Natural killer cell treated with Interleukin-12 subunit alpha and Interleukin-12 subunit beta and Interleukin-15 and Interleukin-18, amount 100 ng/mL, for 72 hours (primary cell): ENCODE measurements at regions not wholly inside any gene's neighbourhood (a gene's known extent, or its start where the extent isn't known, plus 50 kb on each side); places are given as distances from the start of the nearest gene placed in this dataset.

Experiments
- ATAC-seq, 2 donors: fragments of 150-1000 bp; cut with Tn5 transposase in 1 of 2; sonication (Bioruptor Pico), chemical (Tn5 transposase) in 1 of 2; 2 replicates each; pipeline ENCODE4 v1.10.0; 2021
- DNase-seq: peaks from one replicate; pipeline ENCODE4 v3.0.0; 2022; ENCODE audit warnings: low spot score
- H3K27ac Mint-ChIP-seq, 2 donors: 1 replicate in 1 of 2; 2 replicates in 1 of 2; pipeline ENCODE4 v1.8.0; 2022; ENCODE audit warnings: mixed read lengths in 2 of 2, mild to moderate bottlenecking in 1 of 2, moderate library complexity in 1 of 2
- H3K27me3 Mint-ChIP-seq, 2 donors: 1 replicate in 1 of 2; 2 replicates in 1 of 2; pipeline ENCODE4 v1.8.0; 2022; ENCODE audit warnings: mixed read lengths in 2 of 2
- H3K36me3 Mint-ChIP-seq: one replicate; pipeline ENCODE4 v1.8.0; 2022; ENCODE audit warnings: mixed read lengths
- H3K4me1 Mint-ChIP-seq, 2 donors: 1 replicate in 1 of 2; 2 replicates in 1 of 2; pipeline ENCODE4 v1.8.0; 2022; ENCODE audit warnings: low read depth in 2 of 2, mixed read lengths in 2 of 2, mild to moderate bottlenecking in 1 of 2
- H3K4me3 Mint-ChIP-seq: one replicate; pipeline ENCODE4 v1.8.0; 2022; ENCODE audit warnings: mixed read lengths
- H3K9me3 Mint-ChIP-seq: 2 replicates; pipeline ENCODE4 v1.8.0; 2022; ENCODE audit warnings: mixed read lengths

DNA sequence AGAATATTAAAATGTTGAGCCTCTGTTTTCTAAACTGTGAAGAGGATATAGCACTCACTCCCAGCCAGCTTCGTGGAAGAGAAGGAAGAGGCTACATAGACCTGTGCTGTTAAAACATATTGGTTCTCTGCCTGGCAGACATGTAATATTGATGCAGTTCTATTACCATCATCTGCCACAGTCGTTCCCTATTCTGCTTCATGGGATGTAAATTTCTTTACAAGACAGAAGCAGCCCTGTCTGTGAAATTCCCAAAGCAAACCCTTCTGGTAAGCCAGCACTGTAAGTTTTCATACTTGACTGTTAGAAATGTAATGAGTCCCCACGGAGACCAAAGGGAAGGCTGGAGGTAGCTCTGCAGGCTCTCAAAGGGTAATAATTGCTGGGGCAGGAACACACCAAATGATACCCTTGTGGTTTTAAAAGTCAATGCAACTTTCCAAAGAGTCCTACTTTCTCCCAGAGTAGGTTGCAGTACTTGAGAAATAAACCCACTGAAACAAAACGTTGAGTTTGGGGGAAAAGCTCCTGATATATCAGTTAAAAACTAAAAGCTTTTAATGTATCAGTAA is 129.9 kb upstream of the HES1 start:
- Mint-ChIP-seq H3K27me3 (peaks cover 27 to 48% of the 10 kb centered on the region in 2 donors), H3K9me3 (no peaks in the 10 kb centered on the region), H3K36me3 (no peaks in the 10 kb centered on the region), H3K27ac (peak overlapping the region in 1 of 2 donors; percentile 51), H3K4me1 (peaks cover 17 to 22% of the 10 kb centered on the region in 2 donors), H3K4me3 (no peak overlapping the region)
- no peak for ATAC-seq
- DNase-seq, result no peak

DNA sequence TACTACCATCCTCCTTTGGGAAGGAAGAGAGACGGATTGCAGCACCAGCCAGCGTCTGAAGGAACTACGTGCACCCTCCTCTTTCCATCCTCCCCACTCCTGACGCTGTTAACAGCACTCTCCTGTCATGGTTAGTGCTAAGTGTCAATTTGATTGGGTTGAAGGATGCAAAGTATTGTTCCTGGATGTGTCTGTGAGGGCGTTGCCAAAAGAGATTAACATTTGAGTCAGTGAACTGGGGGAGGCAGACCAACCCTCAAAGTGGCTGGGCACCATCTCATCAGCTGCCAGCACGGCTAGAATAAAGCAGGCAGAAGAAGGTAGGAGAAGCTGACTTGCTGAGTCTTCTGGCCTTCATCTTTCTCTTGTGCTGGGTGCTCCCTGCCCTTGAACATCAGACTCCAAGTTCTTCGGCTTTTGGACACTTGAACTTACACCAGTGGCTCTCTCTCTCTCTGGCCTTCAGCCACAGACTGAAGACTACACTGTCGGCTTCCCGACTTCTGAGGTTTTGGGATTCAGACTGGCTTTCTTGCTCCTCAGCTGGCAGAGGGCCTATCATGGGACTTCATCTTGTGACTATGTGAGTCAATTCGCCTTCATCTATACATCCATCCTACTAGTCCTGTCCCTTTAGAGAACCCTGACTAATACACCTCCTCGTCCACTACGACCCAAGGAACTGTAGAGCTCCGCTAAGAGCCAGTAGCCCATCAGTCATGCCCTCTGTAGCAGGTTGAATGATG is 128.2 kb upstream of the HES1 start:
- H3K4me1 Mint-ChIP-seq, result peaks cover 12 to 19% of the 10 kb centered on the region in 2 donors

DNA sequence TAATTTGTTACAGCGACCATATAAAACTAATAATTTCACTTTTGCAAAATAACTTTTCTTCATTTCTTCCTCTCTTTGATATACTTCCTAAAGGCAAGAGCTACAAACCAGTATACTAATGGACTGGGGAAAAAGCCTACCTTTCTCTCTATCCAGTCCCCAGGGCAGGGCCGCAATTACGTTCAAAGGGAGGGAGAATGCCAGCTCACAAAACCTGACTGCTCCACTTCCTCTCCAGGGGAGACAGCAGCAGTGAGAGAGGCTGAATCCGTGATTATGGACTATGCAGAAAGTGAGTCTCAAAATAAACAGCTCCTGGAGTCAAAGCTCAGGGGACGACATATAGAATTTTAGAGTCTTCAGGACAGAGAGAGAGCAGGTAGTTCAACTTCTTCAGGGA is 126.9 kb upstream of the HES1 start:
- Mint-ChIP-seq H3K4me3 (no peak overlapping the region), H3K27ac (no peak overlapping the region), H3K4me1 (peaks cover 7 to 10% of the 10 kb centered on the region in 2 donors), H3K36me3 (no peaks in the 10 kb centered on the region), H3K9me3 (no peaks in the 10 kb centered on the region), H3K27me3 (peaks cover 15 to 35% of the 10 kb centered on the region in 2 donors)
- ATAC-seq, result no peak
- DNase-seq, result no peak

More for the DNA sequence above, 128.2 kb upstream of the HES1 start:
- Mint-ChIP-seq H3K27ac (no peak overlapping the region), H3K36me3 (no peaks in the 10 kb centered on the region), H3K4me3 (no peak overlapping the region), H3K27me3 (peaks cover 19 to 36% of the 10 kb centered on the region in 2 donors), H3K9me3 (no peaks in the 10 kb centered on the region)
- no peak for DNase-seq
- no peak for ATAC-seq

DNA sequence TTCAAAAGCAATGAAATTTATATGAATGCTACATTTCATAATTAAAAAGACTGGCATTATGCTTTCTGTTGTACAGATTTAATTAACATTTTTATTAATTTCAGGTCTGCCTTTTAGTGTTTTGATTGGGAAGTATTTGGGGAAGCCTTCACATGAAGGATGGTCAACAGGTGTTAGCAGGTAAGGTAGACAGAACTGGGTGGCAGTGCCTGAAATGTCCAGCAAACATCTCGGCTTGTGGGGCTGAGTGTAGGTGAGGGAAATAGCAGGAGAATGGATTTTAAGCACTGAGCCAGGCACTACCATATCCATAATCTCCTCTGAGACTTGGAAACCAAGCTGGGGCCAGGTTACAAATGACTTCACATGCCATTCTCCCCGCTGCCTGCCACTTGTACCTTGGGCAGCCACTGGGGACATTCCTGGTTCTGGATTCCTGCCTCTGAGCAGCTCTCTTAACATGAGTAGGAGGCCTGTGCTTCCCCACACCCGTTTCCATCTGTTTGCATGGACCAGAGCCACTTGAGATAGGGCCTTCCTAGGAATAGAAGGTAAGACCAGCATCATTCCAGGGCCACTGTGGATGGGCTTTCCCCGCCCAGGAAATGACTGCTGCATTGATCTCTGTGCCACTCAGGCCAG is 125.9 kb upstream of the HES1 start:
- Mint-ChIP-seq H3K9me3 (no peaks in the 10 kb centered on the region), H3K4me1 (peaks cover 7 to 8% of the 10 kb centered on the region in 2 donors), H3K4me3 (no peak overlapping the region), H3K27ac (no peak overlapping the region), H3K36me3 (no peaks in the 10 kb centered on the region), H3K27me3 (peaks cover 12 to 33% of the 10 kb centered on the region in 2 donors)
- DNase-seq (no peak), ATAC-seq (no peak)

DNA sequence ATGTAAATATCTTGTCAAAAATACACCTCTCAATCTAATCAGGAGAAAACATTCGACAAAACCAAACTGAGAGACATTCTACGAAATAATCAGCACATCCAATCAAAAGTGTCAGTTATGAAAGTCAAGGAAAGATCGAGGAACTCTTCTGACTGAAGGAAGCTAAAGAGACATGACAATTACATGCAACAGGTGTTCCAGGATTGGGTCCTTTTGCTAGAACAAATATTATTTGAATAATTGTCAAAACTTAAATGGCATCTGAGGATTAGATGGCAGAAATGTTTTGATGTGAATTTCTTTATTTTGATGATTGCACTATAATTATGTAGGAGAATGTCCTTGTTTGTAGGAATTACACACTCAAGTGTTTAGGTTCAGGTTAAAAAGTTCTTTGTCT is 124.1 kb upstream of the HES1 start:
- no peaks in the 10 kb centered on the region for H3K4me1 Mint-ChIP-seq
- H3K4me3 Mint-ChIP-seq, result no peak overlapping the region
- no peak overlapping the region for H3K27ac Mint-ChIP-seq
- peaks cover 12 to 30% of the 10 kb centered on the region in 2 donors for H3K27me3 Mint-ChIP-seq
- ATAC-seq (no peak), DNase-seq (no peak)
- no peaks in the 10 kb centered on the region for H3K9me3 Mint-ChIP-seq
- no peaks in the 10 kb centered on the region for H3K36me3 Mint-ChIP-seq

DNA sequence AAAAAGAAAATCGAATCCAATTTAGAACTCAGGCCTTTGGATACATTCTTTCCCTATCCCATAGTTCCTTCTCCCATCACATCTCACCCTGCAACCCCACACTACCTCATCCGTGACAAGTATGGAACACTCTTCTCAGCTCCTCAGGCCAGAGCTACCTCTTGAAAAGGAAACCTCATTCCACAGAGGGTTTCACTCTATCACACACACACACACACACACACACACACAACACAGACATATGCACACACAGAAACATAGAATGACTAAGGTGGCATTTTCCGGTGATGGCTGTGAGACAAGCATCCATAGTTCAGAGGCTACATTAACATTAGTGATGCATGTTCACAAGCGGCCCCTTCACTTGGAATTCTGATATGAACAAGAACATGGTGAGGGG is 122.0 kb upstream of the HES1 start:
- Mint-ChIP-seq H3K36me3 (no peaks in the 10 kb centered on the region), H3K27me3 (peaks cover 7 to 17% of the 10 kb centered on the region in 2 donors), H3K4me1 (no peaks in the 10 kb centered on the region), H3K9me3 (no peaks in the 10 kb centered on the region), H3K27ac (no peak overlapping the region), H3K4me3 (no peak overlapping the region)
- ATAC-seq, result no peak
- DNase-seq, result no peak

DNA sequence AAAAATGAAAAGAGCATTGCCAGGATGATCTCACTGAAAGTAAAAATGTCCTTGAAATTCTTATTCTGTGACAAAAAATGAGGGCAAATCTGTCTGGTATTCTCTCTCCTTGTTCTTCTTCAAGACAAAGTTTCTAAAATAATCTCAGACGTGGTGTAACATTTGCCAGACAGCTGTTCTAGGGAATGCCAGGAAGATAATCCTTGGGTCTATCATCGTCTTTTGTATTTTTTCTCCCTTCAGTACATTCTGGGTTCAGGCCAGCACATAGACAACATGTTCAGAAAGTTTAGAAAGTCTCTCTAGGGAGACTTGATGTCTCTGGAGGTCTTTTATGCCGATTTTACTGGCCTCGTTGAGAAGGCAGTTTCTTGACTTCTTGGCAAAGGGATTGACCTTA is 121.2 kb upstream of the HES1 start:
- ATAC-seq (no peak), DNase-seq (no peak)
- Mint-ChIP-seq H3K4me1 (no peaks in the 10 kb centered on the region), H3K27me3 (peaks cover 8 to 13% of the 10 kb centered on the region in 2 donors), H3K9me3 (no peaks in the 10 kb centered on the region), H3K4me3 (no peak overlapping the region), H3K36me3 (no peaks in the 10 kb centered on the region), H3K27ac (no peak overlapping the region)

DNA sequence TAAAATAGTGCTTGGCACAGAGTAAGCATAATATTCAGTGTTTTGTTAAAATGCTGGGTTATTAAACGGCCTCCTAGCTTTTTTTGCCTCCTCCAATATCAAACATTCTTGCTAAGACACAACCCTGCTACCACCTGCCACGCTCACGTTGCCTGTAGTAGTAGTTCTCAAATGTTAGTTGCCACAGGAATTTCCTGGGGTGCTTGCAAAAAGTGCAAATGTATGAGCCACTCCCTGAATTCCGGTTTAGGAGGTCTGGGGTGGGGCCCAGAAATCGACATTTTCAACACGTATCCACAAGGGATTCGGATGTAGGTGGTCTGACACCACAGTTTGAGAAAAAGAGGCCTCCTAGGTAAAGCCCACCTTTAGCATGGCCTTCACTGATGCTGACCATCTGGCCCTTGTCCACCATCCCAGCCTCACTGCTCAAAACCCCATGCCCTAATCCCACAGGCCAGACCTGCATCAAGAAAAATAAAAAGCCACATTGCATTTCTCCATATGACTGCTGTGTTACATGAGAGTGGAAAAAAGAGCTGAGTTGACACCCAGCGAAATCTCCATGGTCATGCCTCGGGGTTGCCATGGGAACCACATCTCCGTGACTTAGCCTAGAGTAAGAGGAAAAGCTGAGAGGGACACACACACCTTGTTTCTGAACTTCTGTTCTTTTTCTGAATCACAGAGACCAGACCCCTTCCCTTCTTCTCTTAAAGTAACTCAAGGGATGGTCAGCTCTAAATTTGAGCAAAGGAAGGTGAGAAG is 116.4 kb upstream of the HES1 start:
- peaks cover 8 to 12% of the 10 kb centered on the region in 2 donors for H3K27me3 Mint-ChIP-seq
- no peak overlapping the region for H3K27ac Mint-ChIP-seq
- no peak overlapping the region for H3K4me3 Mint-ChIP-seq
- DNase-seq (no peak), ATAC-seq (no peak)
- H3K9me3 Mint-ChIP-seq, result no peaks in the 10 kb centered on the region
- no peaks in the 10 kb centered on the region for H3K36me3 Mint-ChIP-seq
- H3K4me1 Mint-ChIP-seq, result no peaks in the 10 kb centered on the region

DNA sequence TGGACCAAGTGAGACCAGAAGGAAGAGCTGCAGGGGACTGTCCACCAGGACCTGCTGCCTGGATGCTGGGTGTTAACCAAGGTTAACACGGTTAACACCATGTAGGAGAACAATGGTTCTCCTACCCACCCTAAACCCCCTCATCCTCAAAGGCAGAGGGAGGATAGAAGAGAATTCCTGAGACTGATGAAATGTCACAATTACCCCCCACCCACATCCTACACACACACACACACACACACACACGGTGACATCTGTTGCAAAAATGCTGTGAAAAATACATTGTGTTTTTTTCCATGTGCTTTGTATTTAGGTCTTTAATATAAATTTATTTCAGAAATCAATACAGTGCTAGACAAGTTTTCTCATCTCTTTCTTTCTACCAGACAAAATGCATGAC is 113.9 kb upstream of the HES1 start:
- Mint-ChIP-seq H3K36me3 (no peaks in the 10 kb centered on the region), H3K4me1 (no peaks in the 10 kb centered on the region), H3K4me3 (no peak overlapping the region), H3K9me3 (no peaks in the 10 kb centered on the region), H3K27ac (no peak overlapping the region), H3K27me3 (peaks cover 18 to 28% of the 10 kb centered on the region in 2 donors)
- ATAC-seq (no peak), DNase-seq (no peak)

DNA sequence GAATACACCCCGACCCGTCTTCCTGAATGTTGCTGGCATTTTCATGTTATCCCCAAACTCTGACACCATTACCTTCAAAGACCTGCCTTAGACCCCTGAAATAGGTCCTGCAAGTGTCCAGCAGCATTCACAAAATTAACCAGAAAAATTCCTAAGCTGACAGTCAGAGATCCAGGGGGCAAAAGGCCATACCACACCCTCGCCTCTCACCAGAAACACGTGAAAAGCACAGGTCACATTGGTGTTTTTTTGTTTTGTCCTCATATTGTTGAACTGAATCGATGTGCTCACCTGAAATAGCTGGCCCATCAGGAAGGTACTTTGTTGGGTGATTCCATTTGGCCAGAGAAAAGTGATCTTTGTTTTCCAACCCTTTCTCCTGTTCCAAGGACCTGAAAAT is 113.1 kb upstream of the HES1 start:
- Mint-ChIP-seq H3K27ac (no peak overlapping the region), H3K27me3 (peaks cover 23 to 36% of the 10 kb centered on the region in 2 donors), H3K36me3 (no peaks in the 10 kb centered on the region), H3K4me3 (no peak overlapping the region), H3K9me3 (no peaks in the 10 kb centered on the region), H3K4me1 (no peaks in the 10 kb centered on the region)
- no peak for ATAC-seq
- no peak for DNase-seq

DNA sequence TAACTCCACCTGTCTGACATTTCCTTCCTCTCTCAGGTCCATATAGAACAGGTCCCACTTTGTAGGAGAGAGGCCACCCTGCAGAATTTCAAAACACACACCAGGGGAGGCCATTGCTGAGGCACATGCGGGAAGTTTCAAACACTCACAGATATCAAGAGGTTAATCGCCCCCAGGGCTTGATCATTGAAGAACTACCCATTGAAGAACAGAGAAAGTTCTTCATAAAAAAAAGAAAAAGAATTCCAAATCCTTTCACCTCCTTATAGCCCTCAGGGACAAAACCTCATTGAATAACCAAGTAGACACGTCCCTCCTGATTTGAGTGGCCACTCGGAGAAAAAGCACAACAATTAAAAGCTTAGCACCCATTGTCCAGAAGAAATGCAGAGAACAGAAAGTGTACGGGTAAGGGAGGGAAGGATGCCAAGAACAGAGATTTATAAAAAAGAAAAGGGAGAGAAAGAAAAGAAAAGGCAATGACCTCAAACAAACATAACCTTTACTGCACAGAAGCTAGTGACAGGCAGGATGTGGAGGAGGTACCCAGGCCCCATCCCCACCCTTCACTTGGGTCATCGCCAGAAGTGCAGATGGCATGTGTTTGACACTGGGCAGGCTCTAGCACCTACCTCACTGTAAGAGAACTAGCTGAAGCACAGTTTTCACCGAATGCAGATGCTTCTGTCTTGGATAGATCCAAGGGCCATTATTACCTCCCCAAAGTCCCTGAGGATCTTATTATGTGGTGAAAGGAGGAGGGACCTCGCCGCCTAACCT is 112.3 kb upstream of the HES1 start:
- Mint-ChIP-seq H3K9me3 (no peaks in the 10 kb centered on the region), H3K27ac (no peak overlapping the region), H3K4me1 (no peaks in the 10 kb centered on the region), H3K4me3 (no peak overlapping the region), H3K27me3 (peaks cover 23 to 36% of the 10 kb centered on the region in 2 donors), H3K36me3 (no peaks in the 10 kb centered on the region)
- DNase-seq, result no peak
- ATAC-seq, result no peak

DNA sequence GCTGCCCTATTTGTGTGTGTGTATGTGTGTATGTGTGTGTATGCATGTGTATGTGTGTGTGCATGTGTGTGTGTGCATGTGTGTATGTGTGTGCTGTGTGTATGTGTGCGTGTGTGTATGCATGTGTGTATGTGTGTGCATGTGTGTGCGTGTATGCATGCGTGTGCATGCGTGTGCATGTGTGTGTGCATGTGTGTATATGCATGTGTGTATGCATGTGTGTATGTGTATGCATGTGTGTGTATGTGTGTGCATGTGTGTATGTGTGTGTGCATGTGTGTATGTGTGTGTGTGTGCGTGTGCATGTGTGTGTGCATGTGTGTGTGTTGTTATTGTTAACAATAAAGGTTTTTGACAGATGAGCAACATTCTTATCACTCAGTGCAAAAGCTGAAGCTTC is 110.8 kb upstream of the HES1 start:
- Mint-ChIP-seq H3K9me3 (no peaks in the 10 kb centered on the region), H3K36me3 (no peaks in the 10 kb centered on the region), H3K27ac (no peak overlapping the region), H3K4me3 (no peak overlapping the region), H3K4me1 (no peaks in the 10 kb centered on the region), H3K27me3 (peaks cover 19 to 36% of the 10 kb centered on the region in 2 donors)
- ATAC-seq, result no peak
- no peak for DNase-seq

DNA sequence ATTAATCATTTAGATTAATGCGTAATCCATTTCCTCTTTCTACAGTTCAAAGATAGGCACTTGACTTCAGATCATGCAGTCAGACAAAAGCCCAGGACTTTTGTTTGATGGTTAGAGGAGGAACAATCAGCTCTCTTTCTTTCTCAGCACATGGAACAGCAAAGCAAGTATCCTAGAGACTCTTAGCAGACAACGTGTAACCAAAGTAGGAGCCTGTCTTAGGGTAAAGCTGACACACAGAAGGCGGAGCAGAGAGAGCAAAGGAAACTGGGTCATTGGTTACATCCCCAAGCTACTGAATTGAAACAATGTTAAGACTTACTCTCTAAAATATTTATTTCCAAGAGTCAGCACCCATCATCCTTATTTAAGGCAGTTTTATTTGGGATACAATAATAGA is 110.0 kb upstream of the HES1 start:
- Mint-ChIP-seq H3K4me3 (no peak overlapping the region), H3K36me3 (no peaks in the 10 kb centered on the region), H3K27me3 (peaks cover 18 to 36% of the 10 kb centered on the region in 2 donors), H3K27ac (no peak overlapping the region), H3K4me1 (no peaks in the 10 kb centered on the region), H3K9me3 (no peaks in the 10 kb centered on the region)
- ATAC-seq (no peak), DNase-seq (no peak)
